Glutamatergic neuron (in vitro differentiated cells): ENCODE measurements at regions not wholly inside any gene's neighbourhood (a gene's known extent, or its start where the extent isn't known, plus 50 kb on each side); places are given as distances from the start of the nearest gene placed in this dataset.

ENCODE experiments used
- DNase-seq: peaks from one replicate; pipeline ENCODE4 v3.0.0; 2022
- H3K27ac Mint-ChIP-seq: one replicate; pipeline ENCODE4 v1.8.0; 2020; ENCODE audit warnings: mild to moderate bottlenecking, mixed read lengths, inconsistent platforms; ENCODE audit not compliant: unreplicated experiment
- H3K27me3 Mint-ChIP-seq: one replicate; pipeline ENCODE4 v1.8.0; 2020; ENCODE audit warnings: mild to moderate bottlenecking, moderate library complexity, mixed read lengths, inconsistent platforms; ENCODE audit not compliant: unreplicated experiment
- H3K36me3 Mint-ChIP-seq: one replicate; pipeline ENCODE4 v1.8.0; 2020; ENCODE audit warnings: mild to moderate bottlenecking, mixed read lengths, inconsistent platforms; ENCODE audit not compliant: unreplicated experiment
- H3K4me1 Mint-ChIP-seq: one replicate; pipeline ENCODE4 v1.8.0; 2020; ENCODE audit warnings: mild to moderate bottlenecking, low read depth, mixed read lengths, inconsistent platforms; ENCODE audit not compliant: unreplicated experiment
- H3K4me3 Mint-ChIP-seq: one replicate; pipeline ENCODE4 v1.8.0; 2020; ENCODE audit warnings: mild to moderate bottlenecking, mixed read lengths, inconsistent platforms; ENCODE audit not compliant: unreplicated experiment
- H3K9me3 Mint-ChIP-seq: one replicate; pipeline ENCODE4 v1.8.0; 2020; ENCODE audit warnings: mild to moderate bottlenecking, moderate library complexity, mixed read lengths, inconsistent platforms; ENCODE audit not compliant: unreplicated experiment
- TF ChIP-seq, protein P1 (sequence below): fragments of 200-600 bp; sonication (generic); IDR thresholded peaks from one replicate; pipeline ENCODE4 v1.5.0; 2021; ENCODE audit not compliant: partially characterized antibody, unreplicated experiment

DNA sequence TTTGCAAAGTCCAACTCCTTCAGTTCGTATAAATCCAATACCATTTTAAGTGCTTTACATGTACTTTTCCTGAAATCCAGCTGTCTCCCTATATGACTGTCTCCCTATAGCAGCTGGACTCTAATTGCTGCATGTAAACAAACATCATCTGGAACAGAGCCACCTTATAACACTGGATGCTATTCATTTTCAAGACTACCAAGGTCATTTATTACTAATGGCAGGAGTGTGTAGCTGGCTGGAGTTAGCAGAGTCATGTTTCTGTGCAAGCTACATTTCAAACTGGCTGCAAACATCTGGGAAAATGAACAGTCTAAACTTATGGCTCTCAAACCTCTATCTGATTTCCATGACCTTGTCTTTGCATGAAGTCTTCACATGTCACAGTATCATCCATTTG lies 575.2 kb downstream of the PIK3C3 start:
- Mint-ChIP-seq H3K27ac (no peak overlapping the region), H3K4me3 (no peak overlapping the region), H3K27me3 (no peaks in the 10 kb centered on the region), H3K36me3 (no peaks in the 10 kb centered on the region), H3K4me1 (no peaks in the 10 kb centered on the region), H3K9me3 (no peaks in the 10 kb centered on the region)
- no peak for DNase-seq
- TF ChIP-seq, protein P1, sequence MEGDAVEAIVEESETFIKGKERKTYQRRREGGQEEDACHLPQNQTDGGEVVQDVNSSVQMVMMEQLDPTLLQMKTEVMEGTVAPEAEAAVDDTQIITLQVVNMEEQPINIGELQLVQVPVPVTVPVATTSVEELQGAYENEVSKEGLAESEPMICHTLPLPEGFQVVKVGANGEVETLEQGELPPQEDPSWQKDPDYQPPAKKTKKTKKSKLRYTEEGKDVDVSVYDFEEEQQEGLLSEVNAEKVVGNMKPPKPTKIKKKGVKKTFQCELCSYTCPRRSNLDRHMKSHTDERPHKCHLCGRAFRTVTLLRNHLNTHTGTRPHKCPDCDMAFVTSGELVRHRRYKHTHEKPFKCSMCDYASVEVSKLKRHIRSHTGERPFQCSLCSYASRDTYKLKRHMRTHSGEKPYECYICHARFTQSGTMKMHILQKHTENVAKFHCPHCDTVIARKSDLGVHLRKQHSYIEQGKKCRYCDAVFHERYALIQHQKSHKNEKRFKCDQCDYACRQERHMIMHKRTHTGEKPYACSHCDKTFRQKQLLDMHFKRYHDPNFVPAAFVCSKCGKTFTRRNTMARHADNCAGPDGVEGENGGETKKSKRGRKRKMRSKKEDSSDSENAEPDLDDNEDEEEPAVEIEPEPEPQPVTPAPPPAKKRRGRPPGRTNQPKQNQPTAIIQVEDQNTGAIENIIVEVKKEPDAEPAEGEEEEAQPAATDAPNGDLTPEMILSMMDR = no peak

DNA sequence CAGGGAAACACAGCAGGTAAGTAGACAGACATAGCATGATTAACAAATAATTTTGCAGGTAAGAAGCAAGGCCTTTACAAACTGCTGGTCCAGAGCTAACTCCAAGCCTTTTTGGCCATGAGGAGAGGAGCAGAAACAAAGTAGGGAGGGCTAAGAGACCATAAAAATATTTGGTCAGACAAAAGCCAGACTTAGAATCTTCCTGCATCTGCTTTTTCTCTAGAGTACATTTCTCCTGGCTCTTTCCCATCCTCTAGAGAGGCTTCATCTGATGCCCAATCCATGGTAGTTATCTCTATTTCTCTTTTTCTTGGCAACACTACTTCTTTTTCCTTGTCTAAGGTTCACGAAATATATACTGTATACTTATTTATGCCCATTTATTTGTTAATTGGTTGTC lies 577.1 kb downstream of the PIK3C3 start:
- H3K36me3 Mint-ChIP-seq = no peaks in the 10 kb centered on the region
- no peak overlapping the region for H3K4me3 Mint-ChIP-seq
- DNase-seq = no peak
- no peaks in the 10 kb centered on the region for H3K9me3 Mint-ChIP-seq
- H3K4me1 Mint-ChIP-seq = no peaks in the 10 kb centered on the region
- no peak overlapping the region for H3K27ac Mint-ChIP-seq
- no peaks in the 10 kb centered on the region for H3K27me3 Mint-ChIP-seq
- TF ChIP-seq, protein P1 = no peak

DNA sequence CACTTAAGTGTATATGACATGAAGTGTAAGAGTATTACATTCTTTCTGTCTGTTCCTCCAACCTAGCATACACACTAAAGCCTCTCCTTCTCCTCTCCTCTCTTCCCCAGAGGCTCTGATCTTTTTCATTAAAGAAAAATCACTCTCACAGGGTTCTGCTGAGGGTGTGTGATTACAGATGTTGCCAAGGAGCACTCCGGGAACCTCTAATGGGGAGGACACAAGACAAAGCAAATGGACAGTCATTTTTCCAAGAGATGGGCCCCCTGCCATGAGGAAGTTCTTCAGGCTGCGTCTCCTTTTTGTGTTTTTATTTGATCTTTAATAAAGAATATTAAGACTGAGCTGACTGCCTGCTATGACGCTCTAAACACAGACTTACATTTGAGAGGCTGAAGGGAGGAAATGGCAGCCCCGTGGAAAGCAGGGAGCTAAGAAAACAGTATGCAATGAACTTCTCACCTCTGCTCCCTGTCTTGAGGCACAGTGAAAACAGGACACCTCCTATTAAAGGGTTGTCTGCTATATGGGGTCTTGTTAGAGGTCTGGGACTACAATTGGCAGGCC lies 578.1 kb downstream of the PIK3C3 start:
- H3K4me3 Mint-ChIP-seq = no peak overlapping the region
- no peaks in the 10 kb centered on the region for H3K4me1 Mint-ChIP-seq
- TF ChIP-seq, protein P1 = no peak
- no peak for DNase-seq
- no peaks in the 10 kb centered on the region for H3K9me3 Mint-ChIP-seq
- H3K36me3 Mint-ChIP-seq = no peaks in the 10 kb centered on the region
- H3K27ac Mint-ChIP-seq = no peak overlapping the region
- H3K27me3 Mint-ChIP-seq = no peaks in the 10 kb centered on the region

DNA sequence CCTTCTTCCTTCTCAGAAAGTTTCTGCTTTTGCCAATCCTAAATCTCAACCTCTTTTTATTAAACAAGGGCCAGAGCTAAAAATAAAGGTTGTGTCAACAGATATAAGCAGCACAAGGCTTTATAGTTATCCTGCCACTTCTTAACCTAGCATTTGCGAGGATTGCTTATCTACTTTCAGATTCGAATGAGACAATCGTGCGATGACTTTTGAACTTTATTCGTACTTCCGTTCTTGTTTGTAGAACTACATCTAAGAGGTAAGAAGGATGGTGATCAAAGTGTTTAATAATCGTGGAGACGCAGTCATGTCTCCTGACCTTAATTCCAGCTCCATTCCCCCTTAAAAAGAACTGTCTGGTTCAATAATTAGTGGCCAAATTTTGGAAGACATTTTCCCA lies 578.6 kb downstream of the PIK3C3 start:
- Mint-ChIP-seq H3K9me3 (no peaks in the 10 kb centered on the region), H3K27ac (no peak overlapping the region), H3K4me3 (no peak overlapping the region), H3K27me3 (no peaks in the 10 kb centered on the region), H3K4me1 (no peaks in the 10 kb centered on the region), H3K36me3 (no peaks in the 10 kb centered on the region)
- TF ChIP-seq, protein P1 = no peak
- DNase-seq = no peak

DNA sequence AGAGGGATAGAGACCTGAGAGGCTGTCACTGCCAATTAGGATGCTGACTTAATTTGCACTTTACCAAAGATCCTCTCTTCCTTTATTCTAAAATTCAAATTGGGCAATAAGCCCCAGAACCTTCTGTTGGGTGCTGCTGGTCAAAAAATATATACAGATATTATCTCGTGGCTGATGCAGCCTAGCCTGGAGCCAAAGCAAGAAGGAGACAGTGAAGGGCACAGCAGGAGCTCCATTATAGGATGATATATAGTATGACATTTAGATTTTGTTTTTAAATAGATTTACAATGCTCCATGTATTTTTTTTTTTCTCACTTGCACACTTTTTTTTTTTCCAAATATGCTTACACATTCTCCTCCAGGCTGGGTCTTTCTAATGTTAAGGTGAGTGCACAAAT lies 579.3 kb downstream of the PIK3C3 start:
- Mint-ChIP-seq H3K9me3 (no peaks in the 10 kb centered on the region), H3K27me3 (no peaks in the 10 kb centered on the region), H3K36me3 (no peaks in the 10 kb centered on the region), H3K27ac (no peak overlapping the region), H3K4me1 (no peaks in the 10 kb centered on the region), H3K4me3 (no peak overlapping the region)
- TF ChIP-seq, protein P1 = no peak
- no peak for DNase-seq
